B cell (primary cell): ENCODE measurements at regions not wholly inside any gene's neighbourhood (a gene's known extent, or its start where the extent isn't known, plus 50 kb on each side); places are given as distances from the start of the nearest gene placed in this dataset.

ENCODE experiments used
- ATAC-seq: fragments of 200-7000 bp; cut with Tn5 transposase; one replicate; pipeline ENCODE4 v1.10.0; 2021; ENCODE audit warnings: low read depth, mild to moderate bottlenecking, moderate number of reproducible peaks, moderate library complexity
- CTCF ChIA-PET: fragments of 350-600 bp; sonication (Branson Sonifier 250); formaldehyde crosslinking; loops from one replicate; lab custom pipeline; 2021; ENCODE audit warnings: antibody characterized with exemption, inconsistent platforms; lab: Charles Lee
- POLR2A ChIA-PET: fragments of 350-600 bp; sonication (Branson Sonifier 250); formaldehyde crosslinking; loops from one replicate; lab custom pipeline; 2021; ENCODE audit warnings: antibody characterized with exemption; lab: Charles Lee
- DNase-seq: peaks from one replicate; pipeline ENCODE4 v3.0.0; 2013
- H2AFZ ChIP-seq: 2 replicates; pipeline ENCODE4 v1.6.1; 2012; ENCODE audit warnings: mild to moderate bottlenecking, low read depth, low read length; ENCODE audit not compliant: insufficient read depth, poor library complexity, severe bottlenecking
- H3K27ac ChIP-seq, 2 donors: 1 replicate in 1 of 2; 2 replicates in 1 of 2; pipeline ENCODE4 v1.5.1; 2012 to 2013; ENCODE audit warnings: low read length in 2 of 2, mild to moderate bottlenecking in 2 of 2, moderate library complexity in 1 of 2
- H3K27me3 ChIP-seq, 4 experiments: fragments of 200-600 bp in 1 of 4; sonication (generic) in 1 of 4; replicated peaks in 1 of 4; 1 replicate in 2 of 4; 2 replicates in 2 of 4; pipeline versions ENCODE4 v1.6.1 to v1.7.0; 2013 to 2016; ENCODE audit warnings: low read length in 3 of 4, mild to moderate bottlenecking in 2 of 4, mixed read lengths in 1 of 4, moderate library complexity in 1 of 4; ENCODE audit not compliant: insufficient read depth in 4 of 4, control insufficient read depth in 3 of 4; ENCODE audit errors: control extremely low read depth in 1 of 4
- H3K36me3 ChIP-seq, 2 experiments: replicated peaks in 1 of 2; 1 replicate in 1 of 2; 2 replicates in 1 of 2; pipeline versions ENCODE4 v1.6.1 to v1.7.1; 2013; ENCODE audit warnings: low read length in 1 of 2; ENCODE audit not compliant: insufficient read depth in 2 of 2, control insufficient read depth in 1 of 2; ENCODE audit errors: control extremely low read depth in 1 of 2, extremely low read depth in 1 of 2
- H3K4me1 ChIP-seq, 2 donors: fragments of 200-600 bp in 1 of 2; sonication (generic) in 1 of 2; 1 replicate in 1 of 2; 2 replicates in 1 of 2; pipeline versions ENCODE4 v1.5.1 to v1.6.1; 2013 to 2017; ENCODE audit warnings: low read length in 2 of 2; ENCODE audit not compliant: control insufficient read depth in 2 of 2, insufficient read depth in 2 of 2
- H3K4me2 ChIP-seq: replicated peaks from 2 replicates; pipeline ENCODE3; 2012; ENCODE audit warnings: mild to moderate bottlenecking, low read depth, low read length; ENCODE audit not compliant: poor library complexity, severe bottlenecking
- H3K4me3 ChIP-seq, 5 experiments: fragments of 200-600 bp in 1 of 5; sonication (generic) in 1 of 5; 1 replicate in 3 of 5; 2 replicates in 2 of 5; pipeline versions ENCODE4 v1.5.1 to v1.7.0; 2011 to 2016; ENCODE audit warnings: low read length in 4 of 5, mild to moderate bottlenecking in 4 of 5, low read depth in 2 of 5, control low read depth in 1 of 5, moderate library complexity in 1 of 5; ENCODE audit not compliant: insufficient read depth in 1 of 5; ENCODE audit errors: control extremely low read depth in 1 of 5, extremely low read depth in 1 of 5
- H3K79me2 ChIP-seq: fragments of 200-600 bp; sonication (generic); one replicate; pipeline ENCODE4 v1.6.0; 2016; ENCODE audit warnings: low read length; ENCODE audit not compliant: control insufficient read depth, insufficient read depth
- H3K9ac ChIP-seq: fragments of 200-600 bp; sonication (generic); 2 replicates; pipeline ENCODE4 v1.6.1; 2017; ENCODE audit warnings: mild to moderate bottlenecking, low read length, moderate library complexity
- H3K9me3 ChIP-seq, 3 donors: one replicate each; pipeline versions ENCODE4 v1.6.1 to v1.7.1; 2013; ENCODE audit warnings: low read length in 2 of 3; ENCODE audit not compliant: control insufficient read depth in 2 of 3, insufficient read depth in 1 of 3; ENCODE audit errors: control extremely low read depth in 1 of 3
- H4K20me1 ChIP-seq: 2 replicates; pipeline ENCODE4 v1.6.0; 2012; ENCODE audit warnings: mild to moderate bottlenecking, low read length; ENCODE audit not compliant: insufficient read depth, control insufficient read depth, poor library complexity, severe bottlenecking
- H3K27ac Mint-ChIP-seq: one replicate; pipeline ENCODE4 v1.8.0; 2021; ENCODE audit warnings: mixed read lengths
- H3K27me3 Mint-ChIP-seq: one replicate; pipeline ENCODE4 v1.8.0; 2021; ENCODE audit warnings: mixed read lengths
- H3K4me1 Mint-ChIP-seq: one replicate; pipeline ENCODE4 v1.8.0; 2021; ENCODE audit warnings: mixed read lengths
- H3K4me3 Mint-ChIP-seq: one replicate; pipeline ENCODE4 v1.8.0; 2021; ENCODE audit warnings: mixed read lengths
- H3K9me3 Mint-ChIP-seq: one replicate; pipeline ENCODE4 v1.8.0; 2022; ENCODE audit warnings: mixed read lengths; ENCODE audit not compliant: insufficient read depth
- EZH2 ChIP-seq: IDR thresholded peaks from 2 replicates; pipeline ENCODE4 v1.6.1; 2012; ENCODE audit warnings: borderline replicate concordance, low read depth, mild to moderate bottlenecking, moderate library complexity, low read length; ENCODE audit not compliant: insufficient read depth, poor library complexity, severe bottlenecking
- WGBS: methylation state at CpG from one replicate; pipeline ENCODE4 v1.1.5; 2013; ENCODE audit warnings: missing lambda C conversion rate; ENCODE audit not compliant: insufficient coverage; 5-methylcytosine and 5-hydroxymethylcytosine counted together
- intact Hi-C: fragments of 100-400 bp; cut with micrococcal nuclease; formaldehyde crosslinking; loops from one replicate; pipeline ENCODE4 v1.10.0; 2022
- TF ChIP-seq, protein P1 (sequence below): fragments of 200-600 bp; IDR thresholded peaks from one replicate; pipeline ENCODE4 v1.8.0; 2022; ENCODE audit warnings: antibody characterized with exemption, mild to moderate bottlenecking

DNA sequence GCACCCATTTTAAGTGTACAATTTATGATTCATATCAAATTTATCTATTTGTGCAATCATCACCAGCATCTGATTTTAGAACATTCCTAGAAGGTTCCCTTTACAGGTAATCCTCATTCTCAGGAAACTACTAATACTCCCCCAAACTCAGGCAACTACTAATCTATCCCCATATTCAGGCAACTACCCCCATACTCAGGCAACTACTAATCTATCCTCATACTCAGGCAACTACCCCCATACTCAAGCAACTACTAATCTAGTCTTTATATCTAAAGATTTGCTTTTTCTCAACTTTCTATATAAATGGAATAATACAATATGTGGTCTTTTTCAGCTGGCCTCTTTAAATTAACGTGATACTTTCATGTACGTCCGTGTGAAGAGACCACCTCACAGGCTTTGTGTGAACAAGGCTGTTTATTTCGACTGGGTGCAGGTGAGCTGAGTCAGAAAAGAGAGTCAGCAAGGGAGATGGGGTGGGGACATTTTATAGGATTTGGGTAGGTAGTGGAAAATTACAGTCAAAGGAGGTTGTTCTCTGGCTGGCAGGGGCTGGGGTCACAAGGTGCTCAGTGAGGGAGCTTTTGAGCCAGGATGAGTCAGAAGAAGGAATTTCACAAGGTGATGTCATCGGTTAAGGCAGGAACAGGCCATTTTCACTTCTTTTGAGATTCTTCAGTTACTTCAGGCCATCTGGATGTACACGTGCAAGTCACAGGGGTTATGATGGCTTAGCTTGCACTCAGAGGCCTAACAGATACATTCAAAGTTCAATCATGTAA is 1444.5 kb upstream of the CADM2 start:
- no peaks in the 10 kb centered on the region for H4K20me1 ChIP-seq
- no peaks in the 10 kb centered on the region for H3K4me1 ChIP-seq
- no peaks in the 10 kb centered on the region for H3K36me3 ChIP-seq
- no peak overlapping the region for H3K27ac ChIP-seq
- ATAC-seq: no peak
- DNase-seq: no peak
- intact Hi-C loops: no loop called here
- TF ChIP-seq EZH2: no peak
- TF ChIP-seq, protein P1, sequence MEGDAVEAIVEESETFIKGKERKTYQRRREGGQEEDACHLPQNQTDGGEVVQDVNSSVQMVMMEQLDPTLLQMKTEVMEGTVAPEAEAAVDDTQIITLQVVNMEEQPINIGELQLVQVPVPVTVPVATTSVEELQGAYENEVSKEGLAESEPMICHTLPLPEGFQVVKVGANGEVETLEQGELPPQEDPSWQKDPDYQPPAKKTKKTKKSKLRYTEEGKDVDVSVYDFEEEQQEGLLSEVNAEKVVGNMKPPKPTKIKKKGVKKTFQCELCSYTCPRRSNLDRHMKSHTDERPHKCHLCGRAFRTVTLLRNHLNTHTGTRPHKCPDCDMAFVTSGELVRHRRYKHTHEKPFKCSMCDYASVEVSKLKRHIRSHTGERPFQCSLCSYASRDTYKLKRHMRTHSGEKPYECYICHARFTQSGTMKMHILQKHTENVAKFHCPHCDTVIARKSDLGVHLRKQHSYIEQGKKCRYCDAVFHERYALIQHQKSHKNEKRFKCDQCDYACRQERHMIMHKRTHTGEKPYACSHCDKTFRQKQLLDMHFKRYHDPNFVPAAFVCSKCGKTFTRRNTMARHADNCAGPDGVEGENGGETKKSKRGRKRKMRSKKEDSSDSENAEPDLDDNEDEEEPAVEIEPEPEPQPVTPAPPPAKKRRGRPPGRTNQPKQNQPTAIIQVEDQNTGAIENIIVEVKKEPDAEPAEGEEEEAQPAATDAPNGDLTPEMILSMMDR: no peak
- no peak overlapping the region for H3K4me3 Mint-ChIP-seq
- no peak overlapping the region for H3K4me2 ChIP-seq
- no peaks in the 10 kb centered on the region for H3K27me3 Mint-ChIP-seq
- peaks cover 2% of the 10 kb centered on the region for H3K9me3 Mint-ChIP-seq
- no peaks in the 10 kb centered on the region for H3K9me3 ChIP-seq
- no peak overlapping the region for H3K9ac ChIP-seq
- POLR2A ChIA-PET: no interaction called here
- no peak overlapping the region for H3K4me3 ChIP-seq
- no peak overlapping the region for H2AFZ ChIP-seq
- H3K79me2 ChIP-seq: no peaks in the 10 kb centered on the region
- H3K27ac Mint-ChIP-seq: no peak overlapping the region
- H3K27me3 ChIP-seq: no peaks in the 10 kb centered on the region
- no peaks in the 10 kb centered on the region for H3K4me1 Mint-ChIP-seq
- WGBS: 94% methylated on average over 5 of the region's 6 CpGs
- CTCF ChIA-PET: no interaction called here

DNA sequence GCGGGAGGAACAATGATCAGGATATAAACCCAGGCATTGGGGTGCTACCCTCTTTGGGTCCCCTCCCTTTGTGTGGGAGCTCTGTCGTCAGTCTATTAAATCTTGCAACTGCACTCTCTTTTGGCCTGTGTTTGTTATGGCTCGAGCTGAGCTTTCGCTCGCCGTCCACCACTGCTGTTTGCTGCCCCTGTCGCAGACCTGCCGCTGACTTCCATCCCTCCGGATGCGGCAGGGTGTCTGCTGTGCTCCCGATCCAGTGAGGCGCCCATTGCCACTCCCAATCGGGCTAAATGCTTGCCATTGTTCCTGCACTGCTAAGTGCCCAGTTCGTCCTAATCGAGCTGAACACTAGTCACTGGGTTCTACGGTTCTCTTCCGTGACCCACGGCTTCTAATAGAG is 1443.7 kb upstream of the CADM2 start:
- CTCF ChIA-PET: no interaction called here

More for the DNA sequence above, 1443.7 kb upstream of the CADM2 start:
- Mint-ChIP-seq H3K27ac (no peak overlapping the region), H3K4me1 (no peaks in the 10 kb centered on the region), H3K4me3 (no peak overlapping the region), H3K27me3 (no peaks in the 10 kb centered on the region), H3K9me3 (peaks cover 2% of the 10 kb centered on the region)
- H2AFZ ChIP-seq: no peak overlapping the region
- intact Hi-C loops: no loop called here
- DNase-seq (no peak), ATAC-seq (no peak)
- H4K20me1 ChIP-seq: no peaks in the 10 kb centered on the region
- H3K79me2 ChIP-seq: no peaks in the 10 kb centered on the region
- H3K4me3 ChIP-seq: no peak overlapping the region
- TF ChIP-seq, protein P1: no peak
- no peak for TF ChIP-seq EZH2
- no peak overlapping the region for H3K4me2 ChIP-seq
- WGBS: 93% methylated on average over 18 of the region's 18 CpGs
- no peak overlapping the region for H3K9ac ChIP-seq
- no peaks in the 10 kb centered on the region for H3K9me3 ChIP-seq
- no peaks in the 10 kb centered on the region for H3K4me1 ChIP-seq
- no peaks in the 10 kb centered on the region for H3K27me3 ChIP-seq
- H3K27ac ChIP-seq: no peak overlapping the region
- POLR2A ChIA-PET: no interaction called here
- no peaks in the 10 kb centered on the region for H3K36me3 ChIP-seq
